GM12874 (cell line): ENCODE measurements at regions not wholly inside any gene's neighbourhood (a gene's known extent, or its start where the extent isn't known, plus 50 kb on each side); places are given as distances from the start of the nearest gene placed in this dataset.

Experiments used
- TF ChIP-seq, protein P1 (sequence below): IDR thresholded peaks from 2 replicates; pipeline ENCODE4 v1.5.1; 2011; ENCODE audit warnings: low read depth, mild to moderate bottlenecking, control low read depth, low read length, moderate library complexity; ENCODE audit not compliant: insufficient read depth

DNA sequence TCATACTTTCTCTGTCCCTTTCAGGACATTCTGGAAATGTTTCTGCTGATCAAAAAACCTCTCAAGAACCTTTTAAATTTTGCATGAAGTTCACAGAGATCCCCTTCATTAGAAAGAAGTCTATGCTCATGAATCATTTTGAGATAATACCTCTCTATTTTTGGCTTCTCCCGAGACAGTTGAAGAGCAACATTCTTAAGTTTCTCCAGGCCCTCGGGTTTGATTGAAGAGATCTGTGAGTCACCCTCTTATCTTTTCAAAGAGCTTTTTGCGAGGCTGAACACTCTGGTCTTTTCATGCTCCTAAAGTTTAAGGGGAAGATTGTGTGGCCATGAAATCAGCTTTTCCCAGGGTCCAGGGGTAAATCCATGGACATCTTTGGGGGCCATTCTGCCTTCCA, 354.2 kb downstream of the FBXO15 start:
- TF ChIP-seq, protein P1, sequence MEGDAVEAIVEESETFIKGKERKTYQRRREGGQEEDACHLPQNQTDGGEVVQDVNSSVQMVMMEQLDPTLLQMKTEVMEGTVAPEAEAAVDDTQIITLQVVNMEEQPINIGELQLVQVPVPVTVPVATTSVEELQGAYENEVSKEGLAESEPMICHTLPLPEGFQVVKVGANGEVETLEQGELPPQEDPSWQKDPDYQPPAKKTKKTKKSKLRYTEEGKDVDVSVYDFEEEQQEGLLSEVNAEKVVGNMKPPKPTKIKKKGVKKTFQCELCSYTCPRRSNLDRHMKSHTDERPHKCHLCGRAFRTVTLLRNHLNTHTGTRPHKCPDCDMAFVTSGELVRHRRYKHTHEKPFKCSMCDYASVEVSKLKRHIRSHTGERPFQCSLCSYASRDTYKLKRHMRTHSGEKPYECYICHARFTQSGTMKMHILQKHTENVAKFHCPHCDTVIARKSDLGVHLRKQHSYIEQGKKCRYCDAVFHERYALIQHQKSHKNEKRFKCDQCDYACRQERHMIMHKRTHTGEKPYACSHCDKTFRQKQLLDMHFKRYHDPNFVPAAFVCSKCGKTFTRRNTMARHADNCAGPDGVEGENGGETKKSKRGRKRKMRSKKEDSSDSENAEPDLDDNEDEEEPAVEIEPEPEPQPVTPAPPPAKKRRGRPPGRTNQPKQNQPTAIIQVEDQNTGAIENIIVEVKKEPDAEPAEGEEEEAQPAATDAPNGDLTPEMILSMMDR = no peak

DNA sequence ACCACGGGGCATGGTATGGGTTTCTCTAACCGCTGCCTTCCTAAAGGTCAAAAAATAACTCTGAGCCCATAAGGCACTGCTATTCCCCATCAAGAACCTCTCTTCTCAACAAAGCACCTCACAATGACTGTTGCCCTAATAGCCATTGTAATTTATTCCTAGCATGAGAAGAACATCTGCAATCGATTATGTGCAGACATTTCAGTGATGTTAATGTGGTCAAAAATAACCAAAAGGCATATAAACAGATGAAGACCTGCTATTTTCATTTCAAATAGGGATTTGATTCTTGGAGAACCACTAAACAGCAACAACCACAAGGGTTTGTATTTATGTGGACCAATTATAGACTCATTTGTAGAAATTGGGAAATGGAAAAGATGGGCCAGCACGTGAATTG, 356.6 kb downstream of the FBXO15 start:
- TF ChIP-seq, protein P1 = no peak

DNA sequence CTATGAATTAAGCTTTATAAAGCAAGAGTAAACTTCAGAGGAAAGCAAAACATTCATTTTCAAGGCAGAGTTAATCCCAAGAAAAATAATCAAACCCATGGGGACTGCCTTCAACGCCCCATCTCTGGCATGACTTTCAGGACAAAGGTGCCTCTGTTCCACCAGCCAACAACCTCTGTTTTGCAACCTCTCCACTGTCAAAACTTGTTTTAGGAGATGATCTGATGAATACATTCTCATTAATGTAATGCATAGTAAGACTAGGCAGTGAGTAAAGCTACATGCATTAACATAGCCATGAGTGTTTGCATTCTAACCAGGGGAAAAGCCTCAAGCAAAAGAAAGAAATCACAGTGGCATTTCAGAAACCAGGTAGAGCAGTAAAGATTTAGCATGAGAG, 357.0 kb downstream of the FBXO15 start:
- TF ChIP-seq, protein P1 = no peak

GRCh38 chr18:73787316-73787715, 360.3 kb downstream of the FBXO15 start:
- TF ChIP-seq, protein P1 = no peak

- TF ChIP-seq, protein P1 = no peak
Observed at GRCh38 chr18:73785300-73785699, 362.3 kb downstream of the FBXO15 start.

- TF ChIP-seq, protein P1 = no peak
Observed at GRCh38 chr18:73784853-73785252, 362.8 kb downstream of the FBXO15 start.

- TF ChIP-seq, protein P1 = no peak
Observed at GRCh38 chr18:73782405-73782804, 365.2 kb downstream of the FBXO15 start.

- TF ChIP-seq, protein P1 = no peak
Observed at GRCh38 chr18:73780218-73780617, 367.4 kb downstream of the FBXO15 start.
